ENCODE measurements at regions not wholly inside any gene's neighbourhood (a gene's known extent, or its start where the extent isn't known, plus 50 kb on each side); places are given as distances from the start of the nearest gene placed in this dataset.

DNA sequence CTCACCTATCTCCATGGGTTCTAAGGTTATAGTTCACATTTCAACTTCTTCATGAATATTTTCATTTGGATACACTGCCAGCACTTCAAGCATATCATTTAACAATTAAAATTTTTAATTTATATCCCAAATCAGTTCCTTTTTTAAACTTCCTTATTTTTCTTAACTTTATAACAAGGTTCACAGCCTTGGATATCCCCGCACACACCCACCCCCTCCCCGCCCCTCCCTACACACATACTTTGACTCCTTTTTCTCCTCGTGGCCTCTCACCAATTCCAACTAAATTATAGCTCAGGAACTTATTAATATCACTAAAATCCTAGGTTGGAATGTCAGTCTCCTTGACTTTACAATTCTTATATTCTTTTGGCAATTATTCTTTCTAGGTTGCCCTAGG lies 163.6 kb upstream of the SETBP1 start:
- DNase-seq: no peak

DNA sequence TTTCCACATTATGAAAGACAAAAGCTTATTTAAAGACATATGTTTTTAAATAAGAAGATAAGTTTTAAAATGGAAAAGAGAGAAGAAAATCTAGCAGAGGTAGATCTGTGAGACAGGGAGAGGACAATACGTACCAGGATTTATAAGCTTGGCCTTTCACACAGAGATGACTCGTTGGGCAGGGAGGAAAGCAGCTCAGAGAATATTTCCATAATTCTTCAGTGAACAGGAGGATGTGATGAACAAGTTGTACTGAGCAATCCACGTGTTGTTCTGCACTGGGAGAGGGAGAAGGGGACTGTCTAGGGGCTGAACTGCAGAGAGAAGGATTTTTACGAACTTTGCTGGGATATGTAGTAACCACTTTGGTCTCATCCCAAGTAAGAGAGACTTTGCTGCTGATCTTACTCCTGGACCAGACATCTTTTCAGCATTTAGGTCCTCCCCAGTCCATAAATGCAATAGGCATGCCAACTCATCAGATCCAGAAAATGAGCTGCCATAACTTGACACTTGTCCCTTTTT lies 162.5 kb upstream of the SETBP1 start:
- DNase-seq: no peak

DNA sequence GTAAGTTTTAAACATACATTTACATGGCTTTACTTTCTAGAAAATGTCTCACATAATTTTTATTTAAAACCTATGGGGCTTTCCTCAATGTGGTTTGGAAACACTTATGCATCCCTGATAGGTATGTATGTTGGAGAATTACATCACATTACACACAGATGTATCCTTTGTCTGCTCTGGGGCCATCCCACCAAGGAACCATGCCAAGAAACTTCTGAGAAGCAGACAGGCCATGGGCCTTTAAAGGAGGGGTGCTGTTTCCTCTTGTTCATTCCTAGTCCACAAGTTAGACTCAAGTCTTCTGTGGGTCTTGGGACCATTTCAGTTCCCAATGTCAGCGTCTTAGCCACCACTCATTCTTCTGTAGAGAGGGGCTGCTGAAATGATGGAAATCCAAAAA lies 162.0 kb upstream of the SETBP1 start:
- no peak for DNase-seq

DNA sequence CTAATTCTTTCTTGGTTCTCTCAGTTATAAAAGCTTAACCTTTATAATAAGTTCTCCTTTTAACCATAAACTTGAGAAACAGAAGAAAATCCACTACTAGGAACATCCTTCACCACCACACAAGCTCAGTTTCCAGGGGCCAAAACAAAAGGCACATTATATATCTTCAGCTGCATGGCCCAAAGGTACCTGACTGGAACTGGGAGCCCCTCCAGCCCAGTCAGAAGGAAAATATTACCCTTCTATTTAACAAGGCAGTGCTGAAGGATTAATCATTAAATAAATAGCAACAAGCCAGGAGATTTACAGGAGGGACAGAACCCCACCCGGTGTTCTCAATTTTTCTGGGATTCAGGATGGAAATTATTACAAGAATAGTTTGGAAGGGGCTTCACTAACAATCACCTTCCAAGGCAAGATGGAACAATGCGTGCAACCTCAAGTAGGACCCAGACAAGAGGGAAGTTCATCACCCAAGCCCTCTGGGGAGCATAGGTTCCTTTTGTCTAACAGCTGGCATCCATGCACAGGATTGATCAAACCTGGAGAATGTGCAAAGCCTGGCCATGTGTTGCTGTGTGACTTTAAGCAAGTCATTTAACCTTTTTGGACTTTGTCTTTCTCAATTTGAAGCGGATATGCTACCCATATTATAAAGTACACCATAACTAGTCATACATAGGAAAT lies 159.6 kb upstream of the SETBP1 start:
- no peak for DNase-seq

DNA sequence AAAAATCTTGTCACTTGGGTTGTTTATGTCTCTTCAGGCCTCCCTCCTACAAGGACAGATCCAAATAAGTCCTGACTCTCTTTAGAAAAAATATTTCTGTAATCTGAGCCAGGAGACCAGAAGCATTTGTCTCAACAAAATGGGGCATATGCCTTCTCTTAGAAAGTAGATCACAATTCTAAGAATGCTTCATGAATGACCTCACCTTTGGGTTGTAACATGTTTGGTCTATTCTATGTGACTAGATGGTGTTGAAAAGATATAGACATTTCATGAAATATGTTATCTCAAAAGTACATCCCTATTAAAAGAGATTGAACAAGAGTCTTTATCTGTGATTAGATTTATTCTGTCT lies 159.0 kb upstream of the SETBP1 start:
- DNase-seq: no peak

DNA sequence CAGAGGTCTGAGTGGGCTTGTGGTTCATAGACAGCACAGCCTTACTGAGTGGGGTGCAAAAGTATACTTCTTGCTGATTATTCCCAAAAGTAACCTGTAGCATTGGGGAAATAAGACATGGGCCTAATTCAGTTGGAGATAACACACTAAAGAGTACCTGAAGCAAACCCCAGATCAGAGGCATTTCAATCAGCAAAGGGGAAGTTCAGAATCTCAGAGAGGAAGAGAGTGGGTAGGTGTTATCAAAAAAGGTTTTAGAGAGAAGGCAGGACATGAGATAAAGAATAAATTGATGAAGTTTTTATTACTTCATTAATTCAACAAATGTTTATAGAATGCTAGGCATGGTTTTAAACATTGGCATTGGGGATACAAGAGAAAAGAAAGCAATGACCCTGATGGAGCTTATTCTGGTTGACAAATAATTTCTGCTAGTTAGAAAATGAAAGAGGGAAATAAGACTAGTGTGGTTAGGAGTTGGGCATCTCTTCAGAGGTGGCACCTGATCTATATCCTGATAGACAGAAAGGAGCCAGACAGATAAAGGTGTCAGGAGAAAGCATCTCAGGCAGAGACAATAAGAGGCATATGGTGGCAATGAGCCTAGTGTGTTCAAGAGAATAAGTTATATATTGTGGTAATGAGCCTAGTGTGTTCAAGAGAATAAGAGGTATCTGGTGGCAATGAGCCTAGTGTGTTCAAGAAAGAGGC lies 153.8 kb upstream of the SETBP1 start:
- DNase-seq: no peak

DNA sequence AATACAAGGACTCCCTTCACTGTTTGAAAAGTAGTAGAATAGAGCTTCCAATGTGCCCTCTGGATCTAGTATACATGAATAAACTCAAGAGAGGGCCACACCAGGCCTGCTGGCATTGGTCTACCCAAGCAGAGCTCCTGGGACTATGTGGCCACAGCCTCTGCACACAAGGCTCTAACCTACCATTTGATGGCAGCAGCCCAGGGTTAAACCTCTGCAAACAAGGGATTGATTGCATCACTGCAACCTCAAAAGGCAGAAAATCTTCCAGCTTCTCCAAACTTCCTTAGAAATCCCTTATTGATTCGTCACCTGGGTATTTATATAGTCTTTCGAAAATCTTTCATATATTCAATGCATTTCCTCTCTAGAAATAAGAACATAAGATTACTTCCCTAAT lies 147.6 kb upstream of the SETBP1 start:
- DNase-seq: no peak

DNA sequence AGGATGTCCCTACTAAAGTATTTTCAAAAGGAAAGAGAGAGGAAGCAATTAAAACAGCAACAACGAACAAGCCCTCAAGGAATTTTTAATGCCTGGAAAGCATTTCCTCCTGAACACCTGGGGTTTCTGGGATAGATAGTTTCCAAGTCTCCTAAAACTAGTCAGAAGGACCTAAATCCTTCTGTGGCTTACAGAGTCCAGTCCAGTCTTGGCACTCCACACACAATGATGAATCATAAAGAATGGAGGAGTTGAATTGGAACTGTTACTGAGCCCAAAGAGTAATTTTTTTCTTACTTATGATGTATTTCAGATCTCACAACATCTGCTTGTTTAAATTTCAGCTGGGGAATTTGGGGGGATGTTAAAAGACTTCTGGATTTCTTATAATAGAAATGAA lies 144.6 kb upstream of the SETBP1 start:
- DNase-seq: no peak

DNA sequence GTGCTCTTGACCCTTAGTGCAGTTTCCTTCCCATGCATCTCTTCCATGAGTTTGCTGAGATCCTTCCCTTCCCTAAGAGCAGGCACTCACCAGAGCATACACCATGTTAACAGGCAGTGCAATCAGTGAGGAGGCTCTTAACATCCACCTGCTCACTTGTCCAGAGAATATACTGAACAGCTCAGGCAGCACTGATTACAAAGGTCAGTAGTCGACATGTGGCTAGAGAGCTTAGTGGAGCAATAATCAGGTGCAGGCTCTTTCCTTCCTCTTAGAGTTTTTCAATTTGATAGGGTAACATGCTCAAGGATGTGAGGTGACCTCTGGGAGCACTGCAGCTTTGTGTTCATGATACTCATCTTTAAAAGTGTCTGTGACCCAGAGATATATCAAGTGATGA lies 144.1 kb upstream of the SETBP1 start:
- no peak for DNase-seq

DNA sequence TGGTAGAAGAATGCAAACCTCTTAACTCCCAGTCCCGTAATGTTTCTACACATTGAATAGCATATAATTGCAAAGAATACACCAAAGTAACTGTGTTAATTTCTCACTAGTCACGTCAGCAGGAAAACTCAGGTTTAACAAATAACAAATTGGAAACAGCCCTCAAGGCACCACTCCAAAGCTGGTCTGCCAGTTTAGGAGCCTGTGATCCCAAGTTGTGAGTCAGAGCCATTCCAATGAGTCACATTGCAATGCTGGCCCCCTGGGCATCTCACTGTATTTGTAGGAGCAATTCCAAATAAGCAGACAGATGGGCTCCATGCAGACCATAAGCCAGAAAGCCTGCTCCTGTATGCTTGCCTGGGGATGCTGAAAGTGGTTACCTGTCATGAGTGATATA lies 143.2 kb upstream of the SETBP1 start:
- no peak for DNase-seq

DNA sequence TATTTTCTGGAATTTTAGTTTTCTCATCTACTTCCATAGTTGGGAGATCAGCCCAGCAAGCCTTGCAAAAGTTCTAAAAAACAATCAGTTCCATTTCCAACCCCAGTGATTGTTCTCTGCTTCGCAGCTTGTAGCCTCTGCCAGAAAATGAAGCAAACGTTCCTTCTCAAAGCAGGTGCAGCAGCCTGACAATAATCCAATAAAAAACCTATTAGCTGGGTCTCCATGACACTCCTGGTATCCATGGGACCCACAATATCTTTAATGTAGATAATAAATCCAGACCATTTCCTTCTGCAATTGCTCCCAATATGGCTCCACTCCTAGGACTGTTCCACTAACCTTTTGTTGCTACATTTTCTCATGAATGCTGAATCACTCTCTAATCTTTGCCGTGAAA lies 140.8 kb upstream of the SETBP1 start:
- no peak for DNase-seq

DNA sequence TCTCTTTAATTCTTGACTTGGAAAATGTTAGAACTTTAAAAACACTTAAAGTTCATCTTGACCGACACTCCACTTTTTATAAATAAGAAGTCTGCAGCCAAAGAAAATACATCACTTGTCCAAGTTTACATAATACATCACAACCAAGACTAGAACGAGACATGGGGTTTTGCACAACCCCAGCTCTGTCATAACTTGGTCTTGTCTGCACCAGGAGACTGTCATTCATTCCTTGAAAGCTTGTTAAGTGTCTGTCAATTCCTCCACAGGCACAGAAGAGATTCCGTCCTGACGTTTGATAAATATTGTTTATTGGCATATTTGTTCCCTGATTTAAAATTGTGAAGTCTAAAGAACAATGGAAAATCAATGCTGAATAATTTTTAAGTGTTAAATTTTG lies 139.5 kb upstream of the SETBP1 start:
- no peak for DNase-seq

DNA sequence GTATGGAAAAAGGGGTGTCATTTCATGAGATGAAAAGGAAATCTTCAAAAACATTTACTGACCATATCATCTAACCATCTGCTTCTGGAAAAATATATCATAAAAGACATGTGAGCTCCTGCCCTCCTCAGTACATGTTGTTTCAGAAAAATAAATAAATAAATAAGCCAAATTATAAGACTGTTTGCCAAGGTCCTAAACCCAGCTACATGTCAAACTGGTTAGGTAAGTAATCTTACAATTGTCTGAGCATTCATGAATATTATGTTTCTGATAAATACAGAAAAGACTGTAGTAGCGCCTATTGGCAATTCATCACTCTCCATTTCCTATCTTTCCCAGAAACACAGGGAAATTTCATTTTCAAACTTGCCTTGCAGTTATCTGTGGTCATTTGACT lies 138.9 kb upstream of the SETBP1 start:
- no peak for DNase-seq

DNA sequence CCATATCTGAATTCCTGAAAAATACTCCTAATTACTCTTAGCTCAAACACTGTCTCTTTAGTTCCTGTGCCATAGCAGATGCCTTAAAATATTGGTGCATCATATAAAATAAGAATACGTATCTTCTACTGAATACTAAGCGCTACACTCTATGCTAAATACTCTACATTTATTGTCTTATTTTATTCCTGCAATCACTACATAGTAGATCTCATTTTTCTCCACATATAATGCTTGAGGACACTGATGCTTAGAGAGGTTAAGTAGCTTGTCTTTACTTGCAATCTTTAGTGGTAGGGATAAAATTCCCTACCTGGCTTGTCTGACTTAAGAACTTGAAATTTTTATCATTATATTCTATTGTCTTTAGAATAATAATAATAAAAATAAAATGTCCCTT lies 137.3 kb upstream of the SETBP1 start:
- DNase-seq: no peak

DNA sequence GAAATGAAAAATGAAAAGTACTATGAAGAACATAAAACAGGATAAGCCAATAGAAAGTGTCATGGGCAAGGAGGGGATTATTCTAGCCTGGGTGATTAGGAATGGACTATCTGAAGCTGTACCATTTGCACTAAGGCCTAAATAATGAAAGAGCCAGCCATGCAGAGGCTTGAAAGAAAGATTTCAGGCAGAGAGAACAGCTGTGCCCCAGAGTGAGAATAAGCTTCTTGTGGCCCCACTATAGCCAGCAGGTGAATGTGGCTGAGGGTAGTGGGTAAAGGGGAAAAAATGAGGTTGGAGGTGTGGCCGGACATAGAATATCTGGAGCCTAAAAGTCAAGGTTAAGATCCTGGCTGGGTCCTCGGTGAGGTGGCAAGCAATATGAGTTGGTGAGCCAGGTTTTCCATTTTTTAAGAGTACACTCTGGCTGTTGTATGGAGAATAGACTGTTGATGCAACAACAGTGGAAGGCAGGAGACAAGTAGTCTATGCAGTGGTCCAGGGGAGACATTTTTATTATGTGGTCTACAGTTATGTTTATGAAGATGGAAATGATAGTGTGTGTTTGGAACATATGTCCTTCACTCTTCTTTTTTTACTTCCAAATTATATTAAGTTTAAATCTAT lies 135.2 kb upstream of the SETBP1 start:
- DNase-seq: no peak

DNA sequence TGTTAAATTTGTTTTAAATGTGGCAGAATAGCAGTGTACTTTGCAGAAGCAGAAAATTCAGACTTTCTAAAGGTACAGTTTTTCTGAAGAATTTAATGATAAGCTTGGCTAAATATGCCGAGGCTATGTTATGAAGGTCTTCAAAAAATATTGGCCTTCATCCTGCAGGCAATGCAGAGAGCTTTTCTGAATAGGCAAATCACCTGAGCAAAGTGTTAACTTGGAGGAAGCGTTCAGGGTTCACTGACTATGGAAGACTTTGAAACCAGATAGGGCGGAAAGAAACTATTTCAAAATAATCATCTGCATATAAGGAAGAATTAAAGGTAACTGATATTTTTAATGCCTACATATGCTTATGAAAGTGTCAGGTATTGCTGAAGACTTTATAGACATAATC lies 133.7 kb upstream of the SETBP1 start:
- no peak for DNase-seq

DNA sequence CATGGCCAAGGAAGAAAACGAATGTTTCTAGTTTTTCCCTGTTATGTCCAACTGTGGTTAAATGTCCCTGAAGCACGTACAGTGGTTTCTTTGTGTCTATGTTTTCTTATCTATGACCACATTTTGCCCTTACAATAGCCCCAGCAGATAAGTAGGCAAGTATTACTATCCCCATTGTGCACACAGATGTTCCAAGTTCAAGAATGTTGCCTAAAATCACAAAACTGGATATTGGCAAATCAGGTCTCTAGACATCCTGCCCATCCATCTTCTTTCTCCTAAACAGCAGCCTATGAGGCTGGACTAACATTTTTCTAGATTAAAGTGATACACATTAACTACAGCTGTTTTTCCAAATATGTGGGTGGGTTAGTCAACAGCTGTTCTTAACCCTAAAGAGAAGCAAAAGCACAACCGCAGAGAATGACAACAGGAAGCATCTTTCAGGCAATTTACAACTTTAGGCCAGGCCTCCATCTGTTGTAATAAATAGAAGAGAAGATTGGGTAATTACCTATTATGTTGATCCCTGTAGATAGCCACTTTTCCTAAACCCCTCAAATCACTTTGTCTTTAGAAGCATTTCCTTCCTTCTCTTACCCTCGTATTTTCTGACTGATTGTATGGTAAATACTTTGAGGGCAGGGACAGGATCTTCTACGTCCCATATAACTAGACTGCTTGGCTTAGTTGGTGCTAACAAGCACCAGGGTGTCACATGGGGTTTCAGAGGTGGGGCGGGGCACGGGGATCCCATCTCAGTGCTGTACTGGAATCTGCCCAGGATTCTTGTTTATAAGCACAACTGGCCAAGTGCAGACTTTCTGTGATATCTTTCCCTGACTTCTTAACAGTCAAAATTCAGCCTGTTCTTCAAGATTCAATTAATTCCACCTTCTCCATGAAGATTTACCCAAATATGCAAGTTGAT lies 132.1 kb upstream of the SETBP1 start:
- no peak for DNase-seq

DNA sequence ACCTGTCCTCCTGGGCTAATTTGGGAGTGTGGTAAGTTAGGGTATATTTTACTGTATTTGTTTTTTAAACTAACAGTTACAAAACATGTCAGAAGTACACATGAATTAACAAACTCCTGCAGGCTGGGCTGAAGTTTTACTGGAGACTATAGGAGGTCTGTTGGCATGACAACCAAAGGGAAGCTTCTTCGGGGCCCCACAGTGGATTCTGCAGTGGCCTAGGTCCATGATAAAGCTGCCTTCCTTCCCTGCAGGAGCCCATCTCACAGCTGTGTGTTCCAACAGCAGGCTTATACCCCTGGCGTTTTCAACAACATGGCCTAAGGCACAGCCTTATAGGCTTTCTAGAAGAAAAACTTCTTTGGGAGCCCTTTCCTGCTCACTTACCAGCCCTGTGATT lies 128.0 kb upstream of the SETBP1 start:
- DNase-seq: no peak

DNA sequence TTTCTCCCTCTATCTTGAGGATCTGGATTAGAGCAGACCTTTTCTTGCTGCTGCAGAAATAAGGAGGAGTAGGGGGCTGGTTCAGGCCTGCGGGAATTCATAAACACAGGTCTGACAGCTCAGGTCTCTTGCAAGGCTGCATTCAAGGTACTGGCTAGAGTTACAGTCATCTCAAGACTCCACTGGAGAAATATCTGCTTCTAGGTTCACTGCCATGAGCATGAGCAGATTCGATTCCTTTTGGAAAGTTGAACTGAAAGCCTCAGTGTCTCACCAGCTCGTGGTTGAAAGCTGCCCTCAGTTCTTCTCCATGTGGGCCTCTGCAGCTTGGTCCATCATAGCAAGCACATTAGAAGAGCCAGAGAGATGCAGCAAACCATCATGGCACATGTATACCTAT lies 124.4 kb upstream of the SETBP1 start:
- DNase-seq: no peak

DNA sequence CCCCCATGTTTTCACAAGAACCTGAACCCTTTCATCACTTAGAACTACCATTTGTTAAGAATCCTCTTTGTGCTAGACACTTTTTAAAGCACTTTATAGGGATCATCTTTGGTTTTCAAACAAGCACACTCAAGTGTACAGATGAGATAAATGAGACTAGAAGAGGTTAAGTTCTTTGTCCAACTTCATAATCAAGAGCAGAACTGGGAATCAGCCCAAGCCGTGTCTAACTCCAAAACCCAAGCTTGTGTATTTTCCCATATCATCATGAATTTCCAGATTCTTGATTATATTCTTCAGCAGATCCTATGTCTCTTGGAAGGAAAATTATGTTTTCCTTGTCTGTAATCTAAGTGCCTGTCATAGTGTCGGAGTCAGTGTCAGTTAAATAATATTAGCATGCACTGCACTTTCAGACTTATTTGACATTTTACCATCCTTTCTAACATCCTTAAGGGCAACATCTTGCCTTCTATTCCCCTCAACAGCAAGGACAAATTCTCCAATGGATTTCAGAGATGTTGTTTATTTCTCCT lies 123.0 kb upstream of the SETBP1 start:
- DNase-seq: no peak

DNA sequence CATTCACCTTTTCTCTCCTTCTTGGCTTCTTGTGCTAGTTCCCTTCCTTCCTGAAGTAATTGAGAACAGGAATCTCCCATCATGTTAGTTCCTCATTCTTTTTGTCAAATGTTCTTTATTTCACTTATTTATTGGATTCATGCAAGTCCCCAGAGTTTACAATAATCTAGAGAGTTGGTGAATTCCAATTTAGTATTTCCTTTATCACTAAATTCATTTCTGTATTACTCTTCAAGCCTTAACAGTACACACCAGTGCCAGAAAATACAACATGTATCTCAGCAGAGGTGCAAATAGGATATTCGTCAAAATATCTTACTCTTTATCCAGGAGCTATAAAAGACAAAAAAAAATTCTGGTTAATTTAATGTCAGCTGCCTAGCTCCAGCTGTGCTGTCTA lies 121.9 kb upstream of the SETBP1 start:
- DNase-seq: no peak

DNA sequence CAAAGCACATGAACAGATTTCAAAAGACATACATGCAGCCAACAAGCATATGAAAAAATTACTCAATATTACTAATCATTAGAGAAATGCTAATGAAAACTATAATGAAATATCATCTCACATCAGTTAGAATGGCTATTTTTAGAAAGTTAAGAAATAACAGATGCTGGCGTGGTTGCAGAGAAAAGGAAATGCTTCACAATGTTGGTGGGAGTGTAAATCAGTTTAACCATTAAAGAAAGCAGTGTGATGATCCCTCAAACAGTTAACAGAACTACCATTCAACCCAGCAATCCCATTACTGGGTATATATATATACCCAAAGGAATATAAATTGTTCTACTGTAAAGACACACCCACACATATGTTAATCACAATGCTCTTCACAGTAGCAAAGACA lies 117.7 kb upstream of the SETBP1 start:
- DNase-seq: no peak

DNA sequence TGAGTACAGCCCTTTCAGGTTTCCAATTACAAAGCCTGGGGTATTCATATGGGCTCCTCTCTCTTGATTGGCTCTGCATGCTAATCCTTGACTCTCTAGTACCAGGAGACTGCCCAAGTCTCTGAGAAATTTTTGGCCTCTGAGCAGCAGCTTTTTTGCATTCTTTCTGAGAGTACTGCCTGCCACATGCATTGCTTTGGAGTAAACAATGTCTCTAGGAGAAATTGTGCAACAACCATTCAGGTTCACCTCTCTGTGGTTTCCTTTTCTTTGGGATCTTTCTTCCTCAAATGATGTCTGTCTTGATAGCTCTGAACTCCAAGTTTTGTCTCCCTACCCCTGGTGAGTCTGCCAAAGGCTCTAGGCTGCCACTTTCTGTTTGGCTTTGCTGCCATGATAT lies 115.8 kb upstream of the SETBP1 start:
- no peak for DNase-seq
